ENCODE measurements at regions not wholly inside any gene's neighbourhood (a gene's known extent, or its start where the extent isn't known, plus 50 kb on each side); places are given as distances from the start of the nearest gene placed in this dataset.

DNA sequence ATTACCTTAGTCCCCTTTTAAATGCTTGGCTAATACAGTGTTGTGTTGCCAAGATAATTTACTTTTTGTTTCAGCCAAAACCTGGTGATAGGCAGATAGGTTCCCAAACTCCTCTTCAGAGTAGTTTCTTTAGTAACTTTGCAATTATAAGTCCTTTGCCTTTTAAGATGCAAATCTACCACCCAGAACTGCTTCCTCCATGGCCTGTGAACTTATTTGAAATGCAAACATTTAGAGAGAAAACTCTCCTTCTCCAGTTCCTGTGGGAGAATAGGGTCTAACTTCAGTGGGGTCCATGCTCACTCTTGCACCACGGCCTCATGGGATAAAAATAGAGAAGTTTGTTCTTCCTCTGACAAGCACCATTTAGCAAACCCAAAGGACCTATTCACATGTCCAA is 1955.4 kb upstream of the CDH6 start:
- TF ChIP-seq, protein P1, sequence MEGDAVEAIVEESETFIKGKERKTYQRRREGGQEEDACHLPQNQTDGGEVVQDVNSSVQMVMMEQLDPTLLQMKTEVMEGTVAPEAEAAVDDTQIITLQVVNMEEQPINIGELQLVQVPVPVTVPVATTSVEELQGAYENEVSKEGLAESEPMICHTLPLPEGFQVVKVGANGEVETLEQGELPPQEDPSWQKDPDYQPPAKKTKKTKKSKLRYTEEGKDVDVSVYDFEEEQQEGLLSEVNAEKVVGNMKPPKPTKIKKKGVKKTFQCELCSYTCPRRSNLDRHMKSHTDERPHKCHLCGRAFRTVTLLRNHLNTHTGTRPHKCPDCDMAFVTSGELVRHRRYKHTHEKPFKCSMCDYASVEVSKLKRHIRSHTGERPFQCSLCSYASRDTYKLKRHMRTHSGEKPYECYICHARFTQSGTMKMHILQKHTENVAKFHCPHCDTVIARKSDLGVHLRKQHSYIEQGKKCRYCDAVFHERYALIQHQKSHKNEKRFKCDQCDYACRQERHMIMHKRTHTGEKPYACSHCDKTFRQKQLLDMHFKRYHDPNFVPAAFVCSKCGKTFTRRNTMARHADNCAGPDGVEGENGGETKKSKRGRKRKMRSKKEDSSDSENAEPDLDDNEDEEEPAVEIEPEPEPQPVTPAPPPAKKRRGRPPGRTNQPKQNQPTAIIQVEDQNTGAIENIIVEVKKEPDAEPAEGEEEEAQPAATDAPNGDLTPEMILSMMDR (IDR thresholded peaks at IDR 0.05), result no peak
- TF ChIP-seq NRF1 (IDR thresholded peaks at IDR 0.05; ENCODE audit: low read depth, low read length), result no peak
- TF ChIP-seq, protein P2, sequence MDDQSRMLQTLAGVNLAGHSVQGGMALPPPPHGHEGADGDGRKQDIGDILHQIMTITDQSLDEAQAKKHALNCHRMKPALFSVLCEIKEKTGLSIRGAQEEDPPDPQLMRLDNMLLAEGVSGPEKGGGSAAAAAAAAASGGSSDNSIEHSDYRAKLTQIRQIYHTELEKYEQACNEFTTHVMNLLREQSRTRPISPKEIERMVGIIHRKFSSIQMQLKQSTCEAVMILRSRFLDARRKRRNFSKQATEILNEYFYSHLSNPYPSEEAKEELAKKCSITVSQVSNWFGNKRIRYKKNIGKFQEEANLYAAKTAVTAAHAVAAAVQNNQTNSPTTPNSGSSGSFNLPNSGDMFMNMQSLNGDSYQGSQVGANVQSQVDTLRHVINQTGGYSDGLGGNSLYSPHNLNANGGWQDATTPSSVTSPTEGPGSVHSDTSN (IDR thresholded peaks at IDR 0.05), result no peak
- TF ChIP-seq TAF1 (IDR thresholded peaks at IDR 0.05; ENCODE audit: borderline replicate concordance, low read depth, low read length), result no peak
- no peak for TF ChIP-seq YY1 (IDR thresholded peaks at IDR 0.05; ENCODE audit: low read depth)
- no peak for TF ChIP-seq FOXM1 (IDR thresholded peaks at IDR 0.05; ENCODE audit: low read depth)
- TF ChIP-seq, protein P3, sequence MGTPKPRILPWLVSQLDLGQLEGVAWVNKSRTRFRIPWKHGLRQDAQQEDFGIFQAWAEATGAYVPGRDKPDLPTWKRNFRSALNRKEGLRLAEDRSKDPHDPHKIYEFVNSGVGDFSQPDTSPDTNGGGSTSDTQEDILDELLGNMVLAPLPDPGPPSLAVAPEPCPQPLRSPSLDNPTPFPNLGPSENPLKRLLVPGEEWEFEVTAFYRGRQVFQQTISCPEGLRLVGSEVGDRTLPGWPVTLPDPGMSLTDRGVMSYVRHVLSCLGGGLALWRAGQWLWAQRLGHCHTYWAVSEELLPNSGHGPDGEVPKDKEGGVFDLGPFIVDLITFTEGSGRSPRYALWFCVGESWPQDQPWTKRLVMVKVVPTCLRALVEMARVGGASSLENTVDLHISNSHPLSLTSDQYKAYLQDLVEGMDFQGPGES (IDR thresholded peaks at IDR 0.05; ENCODE audit: low read depth, low read length), result no peak
- TF ChIP-seq, protein P4, sequence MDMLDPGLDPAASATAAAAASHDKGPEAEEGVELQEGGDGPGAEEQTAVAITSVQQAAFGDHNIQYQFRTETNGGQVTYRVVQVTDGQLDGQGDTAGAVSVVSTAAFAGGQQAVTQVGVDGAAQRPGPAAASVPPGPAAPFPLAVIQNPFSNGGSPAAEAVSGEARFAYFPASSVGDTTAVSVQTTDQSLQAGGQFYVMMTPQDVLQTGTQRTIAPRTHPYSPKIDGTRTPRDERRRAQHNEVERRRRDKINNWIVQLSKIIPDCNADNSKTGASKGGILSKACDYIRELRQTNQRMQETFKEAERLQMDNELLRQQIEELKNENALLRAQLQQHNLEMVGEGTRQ (IDR thresholded peaks at IDR 0.05; ENCODE audit: borderline replicate concordance, low read depth, low read length), result no peak
- TF ChIP-seq TCF12 (IDR thresholded peaks at IDR 0.05), result no peak
- TF ChIP-seq FOXJ3 (CRISPR knock-in tag; IDR thresholded peaks at IDR 0.05), result no peak
- no peak for TF ChIP-seq SMC3 (IDR thresholded peaks at IDR 0.05; ENCODE audit: low read depth, low read length)
- no peak for TF ChIP-seq GABPA (IDR thresholded peaks at IDR 0.05; ENCODE audit: low read depth)
- no peak for TF ChIP-seq REST (IDR thresholded peaks at IDR 0.05; ENCODE audit: low read depth, low read length)
- TF ChIP-seq JUND (IDR thresholded peaks at IDR 0.05), result no peak

Measured in SK-N-SH (cell line).